Neural cell (in vitro differentiated cells): ENCODE measurements at regions not wholly inside any gene's neighbourhood (a gene's known extent, or its start where the extent isn't known, plus 50 kb on each side); places are given as distances from the start of the nearest gene placed in this dataset.

Experiments used
- H2AFZ ChIP-seq: fragments of 200-600, 300-800 bp; sonication (generic), shearing (Covaris generic); 2 replicates; pipeline ENCODE4 v1.6.0; 2014; ENCODE audit warnings: low read depth, mild to moderate bottlenecking, antibody characterized with exemption, low read length, moderate library complexity
- H3F3A ChIP-seq: fragments of 200-600 bp; shearing (Covaris generic); 2 replicates; pipeline ENCODE4 v1.6.1; 2016; ENCODE audit warnings: mild to moderate bottlenecking, moderate library complexity, mixed read lengths, antibody characterized with exemption, low read length; ENCODE audit not compliant: insufficient read depth, poor library complexity, severe bottlenecking
- H3K27ac ChIP-seq: fragments of 200-600, 300-800 bp; sonication (generic), shearing (Covaris generic); 2 replicates; pipeline ENCODE4 v1.5.1; 2014; ENCODE audit warnings: mild to moderate bottlenecking, low read length, moderate library complexity
- H3K27me3 ChIP-seq: fragments of 300-800, 200-600 bp; sonication (generic), shearing (Covaris generic); 2 replicates; pipeline ENCODE4 v1.6.0; 2014; ENCODE audit warnings: mild to moderate bottlenecking, low read depth, low read length, moderate library complexity; ENCODE audit not compliant: insufficient read depth
- H3K36me3 ChIP-seq: fragments of 300-800, 200-600 bp; sonication (generic), shearing (Covaris generic); 2 replicates; pipeline ENCODE4 v1.5.1; 2014; ENCODE audit warnings: mild to moderate bottlenecking, antibody characterized with exemption, low read length, moderate library complexity; ENCODE audit not compliant: insufficient read depth
- H3K4me2 ChIP-seq: fragments of 300-800, 200-600 bp; sonication (generic), shearing (Covaris generic); 2 replicates; pipeline ENCODE4 v1.6.0; 2014; ENCODE audit warnings: mild to moderate bottlenecking, low read length
- H3K4me3 ChIP-seq: fragments of 300-800, 200-600 bp; sonication (generic), shearing (Covaris generic); 2 replicates; pipeline ENCODE4 v1.5.1; 2014; ENCODE audit warnings: mild to moderate bottlenecking, low read length, moderate library complexity
- H3K79me2 ChIP-seq: fragments of 200-600 bp; shearing (Covaris generic); replicated peaks from 2 replicates; pipeline ENCODE4 v1.6.0; 2014; ENCODE audit warnings: mild to moderate bottlenecking, low read length, moderate library complexity; ENCODE audit not compliant: insufficient read depth
- H3K9ac ChIP-seq: fragments of 300-800, 200-600 bp; sonication (generic), shearing (Covaris generic); 2 replicates; pipeline ENCODE4 v1.6.1; 2016; ENCODE audit warnings: mild to moderate bottlenecking, low read length, mixed read lengths
- H3K9me2 ChIP-seq: fragments of 200-600 bp; shearing (Covaris generic); 2 replicates; pipeline ENCODE4 v1.6.1; 2016; ENCODE audit warnings: mild to moderate bottlenecking, low read length, mixed read lengths; ENCODE audit not compliant: insufficient read depth
- H3K9me3 ChIP-seq: fragments of 200-600, 300-800 bp; sonication (generic), shearing (Covaris generic); 2 replicates; pipeline ENCODE4 v1.6.1; 2016; ENCODE audit warnings: mild to moderate bottlenecking, mixed run types, low read length, moderate library complexity, mixed read lengths
- H4K20me1 ChIP-seq: fragments of 200-600 bp; shearing (Covaris generic); 2 replicates; pipeline ENCODE4 v1.6.1; 2016; ENCODE audit warnings: mild to moderate bottlenecking, mixed run types; ENCODE audit not compliant: insufficient read depth
- CTCF ChIP-seq: fragments of 450-650 bp; IDR thresholded peaks from 2 replicates; pipeline ENCODE4 v1.5.1; 2014; ENCODE audit warnings: antibody characterized with exemption, mild to moderate bottlenecking, moderate library complexity; ENCODE audit not compliant: poor library complexity, severe bottlenecking
- EP300 ChIP-seq: fragments of 450-650 bp; conservative IDR thresholded peaks from 2 replicates; pipeline ENCODE4 v1.6.1; 2014; ENCODE audit warnings: antibody characterized with exemption, mild to moderate bottlenecking, moderate library complexity; ENCODE audit not compliant: poor library complexity, severe bottlenecking
- EZH2 ChIP-seq: fragments of 200-600, 300-800 bp; shearing (Covaris generic), sonication (generic); IDR thresholded peaks from 2 replicates; pipeline ENCODE4 v1.6.1; 2014; ENCODE audit warnings: antibody characterized with exemption, low read length, borderline replicate concordance, mild to moderate bottlenecking; ENCODE audit not compliant: insufficient read depth, poor library complexity, severe bottlenecking
- MXI1 ChIP-seq: fragments of 450-650 bp; conservative IDR thresholded peaks from 2 replicates; pipeline ENCODE4 v1.6.1; 2014; ENCODE audit warnings: antibody characterized with exemption, mild to moderate bottlenecking; ENCODE audit not compliant: poor library complexity, severe bottlenecking
- POLR2AphosphoS5 ChIP-seq: IDR thresholded peaks from 2 replicates; pipeline ENCODE4 v1.6.1; 2012
- RAD21 ChIP-seq: fragments of 450-650 bp; conservative IDR thresholded peaks from 2 replicates; pipeline ENCODE4 v1.6.1; 2014; ENCODE audit warnings: antibody characterized with exemption, mild to moderate bottlenecking, moderate library complexity
- SMC3 ChIP-seq: fragments of 450-650 bp; conservative IDR thresholded peaks from 2 replicates; pipeline ENCODE4 v1.6.1; 2014; ENCODE audit warnings: antibody characterized with exemption, mild to moderate bottlenecking, moderate library complexity; ENCODE audit not compliant: poor library complexity
- TAF1 ChIP-seq: IDR thresholded peaks from 2 replicates; pipeline ENCODE4 v1.6.1; 2012; ENCODE audit warnings: low read depth
- TF ChIP-seq, protein P1 (sequence below): IDR thresholded peaks from 2 replicates; pipeline ENCODE4 v1.6.1; 2012; ENCODE audit warnings: borderline replicate concordance

- H3K4me2 ChIP-seq: no peak overlapping the region
- no peaks in the 10 kb centered on the region for H3K27me3 ChIP-seq
- no peaks in the 10 kb centered on the region for H3K79me2 ChIP-seq
- H3K36me3 ChIP-seq: no peaks in the 10 kb centered on the region
- TF ChIP-seq MXI1 (no peak), TAF1 (no peak), CTCF (no peak), RAD21 (no peak), SMC3 (no peak), EP300 (no peak), EZH2 (no peak), POLR2AphosphoS5 (no peak)
- TF ChIP-seq, protein P1, sequence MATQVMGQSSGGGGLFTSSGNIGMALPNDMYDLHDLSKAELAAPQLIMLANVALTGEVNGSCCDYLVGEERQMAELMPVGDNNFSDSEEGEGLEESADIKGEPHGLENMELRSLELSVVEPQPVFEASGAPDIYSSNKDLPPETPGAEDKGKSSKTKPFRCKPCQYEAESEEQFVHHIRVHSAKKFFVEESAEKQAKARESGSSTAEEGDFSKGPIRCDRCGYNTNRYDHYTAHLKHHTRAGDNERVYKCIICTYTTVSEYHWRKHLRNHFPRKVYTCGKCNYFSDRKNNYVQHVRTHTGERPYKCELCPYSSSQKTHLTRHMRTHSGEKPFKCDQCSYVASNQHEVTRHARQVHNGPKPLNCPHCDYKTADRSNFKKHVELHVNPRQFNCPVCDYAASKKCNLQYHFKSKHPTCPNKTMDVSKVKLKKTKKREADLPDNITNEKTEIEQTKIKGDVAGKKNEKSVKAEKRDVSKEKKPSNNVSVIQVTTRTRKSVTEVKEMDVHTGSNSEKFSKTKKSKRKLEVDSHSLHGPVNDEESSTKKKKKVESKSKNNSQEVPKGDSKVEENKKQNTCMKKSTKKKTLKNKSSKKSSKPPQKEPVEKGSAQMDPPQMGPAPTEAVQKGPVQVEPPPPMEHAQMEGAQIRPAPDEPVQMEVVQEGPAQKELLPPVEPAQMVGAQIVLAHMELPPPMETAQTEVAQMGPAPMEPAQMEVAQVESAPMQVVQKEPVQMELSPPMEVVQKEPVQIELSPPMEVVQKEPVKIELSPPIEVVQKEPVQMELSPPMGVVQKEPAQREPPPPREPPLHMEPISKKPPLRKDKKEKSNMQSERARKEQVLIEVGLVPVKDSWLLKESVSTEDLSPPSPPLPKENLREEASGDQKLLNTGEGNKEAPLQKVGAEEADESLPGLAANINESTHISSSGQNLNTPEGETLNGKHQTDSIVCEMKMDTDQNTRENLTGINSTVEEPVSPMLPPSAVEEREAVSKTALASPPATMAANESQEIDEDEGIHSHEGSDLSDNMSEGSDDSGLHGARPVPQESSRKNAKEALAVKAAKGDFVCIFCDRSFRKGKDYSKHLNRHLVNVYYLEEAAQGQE: no peak
- no peaks in the 10 kb centered on the region for H4K20me1 ChIP-seq
- H3K9me3 ChIP-seq: no peaks in the 10 kb centered on the region
- H2AFZ ChIP-seq: no peak overlapping the region
- no peak overlapping the region for H3K9ac ChIP-seq
- H3F3A ChIP-seq: no peaks in the 10 kb centered on the region
- no peak overlapping the region for H3K4me3 ChIP-seq
- H3K9me2 ChIP-seq: no peaks in the 10 kb centered on the region
- no peak overlapping the region for H3K27ac ChIP-seq
Observed at GRCh38 chr5:14929293-14930065, 57.9 kb upstream of the ANKH start.

DNA sequence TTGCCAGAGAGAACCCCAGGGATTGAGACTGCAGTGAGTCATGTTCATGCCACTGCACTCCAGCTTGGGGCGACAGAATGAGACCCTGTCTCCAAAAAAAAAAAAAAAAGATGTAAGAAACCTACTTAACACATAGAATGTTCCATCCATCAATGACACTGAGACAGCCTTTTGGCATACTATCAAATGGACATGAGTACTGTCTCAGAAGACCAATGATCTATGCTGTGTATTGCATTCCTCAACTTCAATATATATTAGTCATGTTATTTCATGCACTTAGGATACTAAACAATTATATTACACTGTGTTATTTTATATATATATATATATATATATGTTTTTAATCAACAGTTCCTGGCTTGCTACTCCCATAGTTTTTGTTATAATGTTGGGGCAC lies 57.1 kb upstream of the ANKH start:
- no peaks in the 10 kb centered on the region for H4K20me1 ChIP-seq
- H3K27ac ChIP-seq: no peak overlapping the region
- no peaks in the 10 kb centered on the region for H3K79me2 ChIP-seq
- H3K9me3 ChIP-seq: no peaks in the 10 kb centered on the region
- no peaks in the 10 kb centered on the region for H3K9me2 ChIP-seq
- no peak for TF ChIP-seq EP300
- TF ChIP-seq, protein P1: no peak
- no peak for TF ChIP-seq SMC3
- TF ChIP-seq RAD21: no peak
- TF ChIP-seq TAF1: no peak
- TF ChIP-seq MXI1: no peak
- no peak for TF ChIP-seq EZH2
- TF ChIP-seq POLR2AphosphoS5: no peak
- no peak for TF ChIP-seq CTCF
- H3K27me3 ChIP-seq: no peaks in the 10 kb centered on the region
- no peak overlapping the region for H3K9ac ChIP-seq
- H2AFZ ChIP-seq: no peak overlapping the region
- no peaks in the 10 kb centered on the region for H3K36me3 ChIP-seq
- H3K4me2 ChIP-seq: no peak overlapping the region
- H3F3A ChIP-seq: no peaks in the 10 kb centered on the region
- H3K4me3 ChIP-seq: no peak overlapping the region
